GM18861 (cell line): ENCODE measurements at regions not wholly inside any gene's neighbourhood (a gene's known extent, or its start where the extent isn't known, plus 50 kb on each side); places are given as distances from the start of the nearest gene placed in this dataset.

ENCODE experiments used
- ATAC-seq: cut with Tn5 transposase; IDR thresholded peaks from one replicate; pipeline ENCODE4 v1.9.1; 2021; ENCODE audit not compliant: unreplicated experiment

- ATAC-seq: no peak
Measured at GRCh38 chr4:165765053-165765452, 108.0 kb upstream of the TLL1 start.

- no peak for ATAC-seq
Measured at GRCh38 chr4:165766018-165766417, 107.0 kb upstream of the TLL1 start.

GRCh38 chr4:165766976-165767375, 106.1 kb upstream of the TLL1 start:
- ATAC-seq: no peak

- no peak for ATAC-seq
Measured at GRCh38 chr4:165767671-165768070, 105.4 kb upstream of the TLL1 start.

GRCh38 chr4:165768281-165768680, 104.8 kb upstream of the TLL1 start:
- ATAC-seq: no peak

GRCh38 chr4:165774326-165774725, 98.7 kb upstream of the TLL1 start:
- no peak for ATAC-seq

GRCh38 chr4:165779950-165780670, 92.9 kb upstream of the TLL1 start:
- no peak for ATAC-seq

- no peak for ATAC-seq
Measured at GRCh38 chr4:165780735-165781134, 92.3 kb upstream of the TLL1 start.

- ATAC-seq: no peak
Measured at GRCh38 chr4:165782623-165783022, 90.4 kb upstream of the TLL1 start.

GRCh38 chr4:165783626-165784025, 89.4 kb upstream of the TLL1 start:
- ATAC-seq: no peak

- no peak for ATAC-seq
Measured at GRCh38 chr4:165784672-165785071, 88.4 kb upstream of the TLL1 start.

- no peak for ATAC-seq
Measured at GRCh38 chr4:165785337-165785736, 87.7 kb upstream of the TLL1 start.

- no peak for ATAC-seq
Measured at GRCh38 chr4:165787516-165788274, 85.3 kb upstream of the TLL1 start.

GRCh38 chr4:165788686-165789463, 84.2 kb upstream of the TLL1 start:
- ATAC-seq: no peak

GRCh38 chr4:165793236-165793635, 79.8 kb upstream of the TLL1 start:
- ATAC-seq: no peak

- ATAC-seq: no peak
Measured at GRCh38 chr4:165794834-165795233, 78.2 kb upstream of the TLL1 start.

- ATAC-seq: no peak
Measured at GRCh38 chr4:165799384-165799815, 73.6 kb upstream of the TLL1 start.

- ATAC-seq: no peak
Measured at GRCh38 chr4:165802452-165802851, 70.6 kb upstream of the TLL1 start.

- ATAC-seq: no peak
Measured at GRCh38 chr4:165803005-165803404, 70.0 kb upstream of the TLL1 start.

- no peak for ATAC-seq
Measured at GRCh38 chr4:165805406-165805805, 67.6 kb upstream of the TLL1 start.

GRCh38 chr4:165806613-165807012, 66.4 kb upstream of the TLL1 start:
- ATAC-seq: no peak

- ATAC-seq: no peak
Measured at GRCh38 chr4:165810726-165811125, 62.3 kb upstream of the TLL1 start.
